Fibroblast of pulmonary artery (primary cell): ENCODE measurements at regions not wholly inside any gene's neighbourhood (a gene's known extent, or its start where the extent isn't known, plus 50 kb on each side); places are given as distances from the start of the nearest gene placed in this dataset.
A peak's percentile ranks its signal among the peaks of the same experiment; 100 is the strongest.

Experiments used
- DNase-seq: peaks from one replicate; pipeline ENCODE4 v3.0.0-alpha.2; 2010; ENCODE audit warnings: low read depth
- H3K4me3 ChIP-seq: replicated peaks from 2 replicates; pipeline ENCODE4 v1.5.1; 2011; ENCODE audit warnings: low read depth, mild to moderate bottlenecking, control low read depth, low read length, moderate library complexity
- TF ChIP-seq, protein P1 (sequence below): IDR thresholded peaks from 2 replicates; pipeline ENCODE4 v1.5.1; 2011; ENCODE audit warnings: mild to moderate bottlenecking, control low read depth, low read length, inconsistent platforms; ENCODE audit errors: missing control alignments

DNA sequence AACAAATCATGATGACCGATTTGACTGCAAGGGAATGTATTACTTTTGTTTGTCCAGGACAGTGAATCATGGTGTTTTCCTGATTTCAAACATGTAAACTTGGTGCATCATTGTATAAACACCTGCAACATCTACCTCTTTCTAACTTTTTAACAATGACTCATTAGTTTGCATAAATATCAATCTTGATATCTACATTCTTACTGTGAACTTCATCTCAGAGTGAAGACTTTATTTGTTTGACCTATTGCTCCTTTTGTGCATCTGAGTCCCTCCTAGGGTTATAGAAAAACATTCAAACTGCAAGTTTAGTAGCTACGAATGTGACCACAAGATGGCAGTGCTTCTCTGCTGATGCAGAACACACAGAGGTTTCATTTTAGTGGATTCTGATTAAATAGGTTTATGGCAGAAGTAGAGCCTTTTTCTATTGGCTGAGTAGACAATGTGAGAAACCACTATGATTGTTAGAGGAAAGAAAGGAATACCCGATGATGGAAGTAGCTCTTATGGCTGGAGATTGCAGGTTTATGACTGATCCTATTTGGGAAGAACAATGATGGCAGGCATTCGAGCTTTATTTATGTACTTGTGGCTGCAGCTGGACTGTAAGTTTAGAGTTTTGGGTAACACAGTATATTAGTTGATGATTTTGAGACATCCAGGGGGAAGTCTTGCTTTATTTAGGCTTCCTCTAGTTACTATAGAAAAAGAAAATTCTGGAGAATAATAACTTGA lies 244.2 kb upstream of the OR4E1 start:
- TF ChIP-seq, protein P1, sequence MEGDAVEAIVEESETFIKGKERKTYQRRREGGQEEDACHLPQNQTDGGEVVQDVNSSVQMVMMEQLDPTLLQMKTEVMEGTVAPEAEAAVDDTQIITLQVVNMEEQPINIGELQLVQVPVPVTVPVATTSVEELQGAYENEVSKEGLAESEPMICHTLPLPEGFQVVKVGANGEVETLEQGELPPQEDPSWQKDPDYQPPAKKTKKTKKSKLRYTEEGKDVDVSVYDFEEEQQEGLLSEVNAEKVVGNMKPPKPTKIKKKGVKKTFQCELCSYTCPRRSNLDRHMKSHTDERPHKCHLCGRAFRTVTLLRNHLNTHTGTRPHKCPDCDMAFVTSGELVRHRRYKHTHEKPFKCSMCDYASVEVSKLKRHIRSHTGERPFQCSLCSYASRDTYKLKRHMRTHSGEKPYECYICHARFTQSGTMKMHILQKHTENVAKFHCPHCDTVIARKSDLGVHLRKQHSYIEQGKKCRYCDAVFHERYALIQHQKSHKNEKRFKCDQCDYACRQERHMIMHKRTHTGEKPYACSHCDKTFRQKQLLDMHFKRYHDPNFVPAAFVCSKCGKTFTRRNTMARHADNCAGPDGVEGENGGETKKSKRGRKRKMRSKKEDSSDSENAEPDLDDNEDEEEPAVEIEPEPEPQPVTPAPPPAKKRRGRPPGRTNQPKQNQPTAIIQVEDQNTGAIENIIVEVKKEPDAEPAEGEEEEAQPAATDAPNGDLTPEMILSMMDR = peak; percentile 95
- H3K4me3 ChIP-seq = no peak overlapping the region
- DNase-seq = peak; percentile 68

DNA sequence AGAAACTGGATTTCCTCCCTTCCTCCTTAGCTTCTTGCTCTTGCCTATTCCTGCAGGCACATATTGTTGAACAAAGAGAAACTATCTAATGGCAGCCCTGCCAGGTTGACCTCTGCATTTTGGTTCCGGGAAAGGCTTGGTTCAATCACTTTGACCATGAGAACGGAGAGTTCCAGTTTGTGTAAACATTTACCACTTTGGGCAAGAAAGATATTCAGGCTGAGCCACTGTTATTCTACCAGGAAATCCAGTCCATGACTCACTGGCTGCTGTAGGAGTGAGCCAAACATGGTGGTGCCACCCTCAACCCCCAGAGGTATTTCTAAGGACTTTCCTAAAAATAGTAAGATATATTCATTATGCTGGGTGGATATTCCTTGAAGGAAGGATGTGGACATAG lies 242.2 kb upstream of the OR4E1 start:
- peak; percentile 18 for DNase-seq
- TF ChIP-seq, protein P1 = no peak
- H3K4me3 ChIP-seq = no peak overlapping the region

DNA sequence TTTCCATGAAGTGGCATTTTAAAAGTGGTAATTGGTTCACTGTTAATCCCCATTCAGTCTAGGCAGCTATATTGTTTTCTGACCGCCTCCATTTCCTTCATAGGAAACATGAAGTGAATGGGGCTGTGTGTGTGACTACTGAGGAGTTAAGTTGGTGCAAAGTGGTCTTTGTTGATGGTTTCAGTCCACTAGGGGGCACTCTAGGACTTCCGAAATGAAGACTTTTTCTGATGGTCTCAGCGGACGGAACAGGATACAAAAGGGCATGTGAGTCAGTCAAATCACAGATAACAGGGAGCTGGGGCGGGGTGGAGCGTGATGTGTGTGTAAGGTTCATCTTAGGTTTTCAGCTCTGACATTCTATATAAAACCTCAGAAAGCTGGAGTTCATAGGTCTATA lies 240.1 kb upstream of the OR4E1 start:
- no peak overlapping the region for H3K4me3 ChIP-seq
- TF ChIP-seq, protein P1 = peak; percentile 70
- peak; percentile 79 for DNase-seq

DNA sequence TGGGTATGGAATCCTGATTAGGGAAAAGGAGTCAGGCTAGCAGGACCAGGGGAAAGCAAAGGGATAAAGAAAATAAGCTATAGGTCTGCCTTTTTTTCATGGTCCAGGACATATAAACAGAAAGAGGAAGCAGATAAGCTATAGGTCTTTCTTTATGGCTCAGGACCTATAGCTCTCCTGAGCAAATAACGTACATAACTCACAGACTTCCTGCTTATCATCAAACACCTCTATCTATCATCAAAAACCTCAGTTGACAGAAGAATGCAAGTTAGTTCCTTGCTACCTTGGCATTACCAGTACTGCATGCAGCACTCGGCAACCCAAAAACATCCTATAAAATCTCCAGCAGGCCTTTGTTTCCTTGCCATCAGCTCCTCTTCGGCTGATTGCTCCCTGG lies 238.7 kb upstream of the OR4E1 start:
- TF ChIP-seq, protein P1 = no peak
- DNase-seq = no peak
- H3K4me3 ChIP-seq = no peak overlapping the region

DNA sequence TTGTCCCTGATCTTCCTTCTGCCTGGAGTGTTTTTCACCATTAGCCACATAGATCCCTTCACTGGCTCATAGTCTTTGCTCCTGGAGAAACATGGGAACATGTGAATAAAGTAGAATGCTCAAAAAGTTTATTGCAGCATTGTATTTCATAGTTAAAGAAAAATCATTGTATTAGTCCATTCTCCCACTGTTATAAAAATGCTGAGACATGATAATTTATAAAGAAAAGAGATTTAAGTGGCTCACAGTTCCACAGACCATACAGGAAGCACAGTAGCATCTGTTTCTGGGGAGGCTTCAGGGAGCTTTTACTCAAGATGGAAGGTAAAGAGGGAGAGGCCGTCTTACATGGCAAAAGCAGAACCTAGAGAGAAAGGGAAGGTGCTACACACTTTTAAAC lies 238.3 kb upstream of the OR4E1 start:
- no peak for DNase-seq
- no peak overlapping the region for H3K4me3 ChIP-seq
- TF ChIP-seq, protein P1 = no peak

DNA sequence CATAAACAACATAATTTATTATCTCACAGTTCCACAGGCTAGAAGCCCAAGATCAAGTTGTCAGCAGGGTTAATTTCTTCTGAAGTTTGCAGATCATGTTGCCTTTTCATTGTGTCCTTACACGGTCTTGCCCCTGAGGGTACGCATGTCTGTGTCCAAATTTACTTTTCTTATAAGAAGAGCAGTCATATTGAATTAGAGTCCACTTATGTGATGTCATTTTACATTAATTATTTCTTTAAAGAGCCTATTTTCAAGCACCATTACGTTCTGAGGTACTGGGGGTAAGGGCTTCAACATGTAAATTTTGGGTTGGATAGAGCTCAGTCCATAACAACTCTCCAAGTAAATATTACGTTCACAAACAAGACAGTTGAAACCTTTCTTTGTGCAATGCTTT lies 236.6 kb upstream of the OR4E1 start:
- TF ChIP-seq, protein P1 = no peak
- no peak overlapping the region for H3K4me3 ChIP-seq
- no peak for DNase-seq
